K562 (cell line): ENCODE measurements at regions not wholly inside any gene's neighbourhood (a gene's known extent, or its start where the extent isn't known, plus 50 kb on each side); places are given as distances from the start of the nearest gene placed in this dataset.

Source experiments
- ATAC-seq: fragments of 200-7000 bp; cut with Tn5 transposase; 3 replicates; pipeline ENCODE4 v1.9.1; 2020; ENCODE audit warnings: moderate library complexity
- BruUV-seq: library from RNA; stranded (reverse); fragments of 400-500 nt; replicated peaks from 2 replicates; lab custom pipeline; 2021; lab: Mats Ljungman, UMichigan
- CTCF ChIA-PET: fragments of 300-600 bp; formaldehyde crosslinking; extraction: SDS; loops from one replicate; lab custom pipeline; 2021; ENCODE audit warnings: low intra/inter-chr PET ratio; lab: Yijun Ruan, JAX
- POLR2A ChIA-PET: fragments of 300-600, 350-650 bp; sonication (Branson Sonifier 250); formaldehyde crosslinking; extraction: SDS; loops from one replicate; lab custom pipeline; 2021; ENCODE audit warnings: antibody characterized with exemption, inconsistent platforms; lab: Yijun Ruan, JAX
- DNase-seq, 4 experiments: peaks; one replicate each; pipeline versions ENCODE4 v3.0.0 to v3.0.0-alpha.2; 2011 to 2018; ENCODE audit warnings: low spot score in 3 of 4, mixed read lengths in 3 of 4; ENCODE audit errors: extremely low read depth in 1 of 4
- FAIRE-seq: peaks from 2 replicates; lab custom pipeline; 2011; peaks lifted over from hg19 to GRCh38; lab: Jason Lieb, UNC
- H2AFZ ChIP-seq: 2 replicates; pipeline ENCODE4 v1.6.0; 2011; ENCODE audit warnings: low read depth, low read length, control low read depth, inconsistent platforms
- H3K27ac ChIP-seq: fragments of 200-600 bp; 3 replicates; pipeline ENCODE4 v1.8.0; 2011; ENCODE audit warnings: low read depth, mild to moderate bottlenecking, control low read depth, inconsistent platforms, low read length, moderate library complexity, mixed read lengths; ENCODE audit errors: extremely low read depth
- H3K27me3 ChIP-seq, 2 experiments: fragments of 300-600 bp in 1 of 2; 2 replicates in 1 of 2; 3 replicates in 1 of 2; pipeline versions ENCODE4 v1.6.0 to v1.8.0; 2011; ENCODE audit warnings: inconsistent platforms in 2 of 2, low read length in 2 of 2, mild to moderate bottlenecking in 1 of 2, mixed read lengths in 1 of 2, moderate library complexity in 1 of 2; ENCODE audit not compliant: control insufficient read depth in 2 of 2, insufficient read depth in 2 of 2
- H3K36me3 ChIP-seq: fragments of 300-600 bp; 3 replicates; pipeline ENCODE4 v1.8.0; 2011; ENCODE audit warnings: mild to moderate bottlenecking, low read length, inconsistent platforms; ENCODE audit not compliant: control insufficient read depth, insufficient read depth
- H3K4me1 ChIP-seq, 2 experiments: fragments of 200-600 bp in 1 of 2; replicated peaks in 1 of 2; 2 replicates in 1 of 2; 3 replicates in 1 of 2; pipeline versions ENCODE4 v1.5.1 to v1.8.0; 2011; ENCODE audit warnings: inconsistent platforms in 2 of 2, low read length in 2 of 2, mild to moderate bottlenecking in 1 of 2, mixed read lengths in 1 of 2, moderate library complexity in 1 of 2; ENCODE audit not compliant: control insufficient read depth in 2 of 2, insufficient read depth in 2 of 2
- H3K4me2 ChIP-seq: 2 replicates; pipeline ENCODE4 v1.6.1; 2011; ENCODE audit warnings: low read length, control low read depth, inconsistent platforms, mixed read lengths; ENCODE audit not compliant: insufficient read depth
- H3K4me3 ChIP-seq: fragments of 200-600 bp; sonication (generic), shearing (Covaris generic); 2 replicates; pipeline ENCODE4 v1.5.1; 2016; ENCODE audit warnings: control low read depth, inconsistent platforms
- H3K79me2 ChIP-seq: fragments of 200-600 bp; 3 replicates; pipeline ENCODE4 v1.8.0; 2011; ENCODE audit warnings: low read length, inconsistent platforms; ENCODE audit not compliant: control insufficient read depth, insufficient read depth
- H3K9ac ChIP-seq, 2 experiments: 2 replicates each; pipeline versions ENCODE4 v1.6.0 to v1.6.1; 2011; ENCODE audit warnings: low read depth in 2 of 2, low read length in 2 of 2, control low read depth in 1 of 2, inconsistent platforms in 1 of 2, mild to moderate bottlenecking in 1 of 2, mixed read lengths in 1 of 2; ENCODE audit not compliant: insufficient read depth in 1 of 2
- H3K9me1 ChIP-seq: one replicate; pipeline ENCODE4 v1.6.0; 2011; ENCODE audit warnings: inconsistent platforms, mild to moderate bottlenecking, low read length, moderate library complexity; ENCODE audit not compliant: control insufficient read depth, insufficient read depth
- H3K9me3 ChIP-seq: replicated peaks from 2 replicates; pipeline ENCODE4 v1.5.1; 2011; ENCODE audit warnings: low read depth, low read length, inconsistent platforms; ENCODE audit not compliant: control insufficient read depth, insufficient read depth
- H4K20me1 ChIP-seq: replicated peaks from 2 replicates; pipeline ENCODE4 v1.6.1; 2011; ENCODE audit warnings: low read length, inconsistent platforms, mixed read lengths; ENCODE audit not compliant: control insufficient read depth, insufficient read depth
- E2F6 ChIP-seq, 2 experiments: IDR thresholded peaks; 2 replicates each; pipeline ENCODE4 v1.6.1; 2011; ENCODE audit warnings: borderline replicate concordance in 1 of 2, control low read depth in 1 of 2, low read depth in 1 of 2, low read length in 1 of 2, mild to moderate bottlenecking in 1 of 2, mixed read lengths in 1 of 2, moderate library complexity in 1 of 2; ENCODE audit not compliant: insufficient read depth in 1 of 2, insufficient read length in 1 of 2, poor library complexity in 1 of 2, severe bottlenecking in 1 of 2; ENCODE audit errors: extremely low read depth in 1 of 2
- ESRRA ChIP-seq: fragments of 450-650 bp; IDR thresholded peaks from 2 replicates; pipeline ENCODE4 v1.6.1; 2014; ENCODE audit warnings: low read depth, mild to moderate bottlenecking, moderate library complexity, borderline replicate concordance
- ETV6 ChIP-seq, 3 experiments: fragments of 150-350 bp in 1 of 3; sonication (generic) in 1 of 3; formaldehyde crosslinking in 1 of 3; IDR thresholded peaks; 2 replicates each; pipeline versions ENCODE4 v1.6.1 to v1.8.0; 2014 to 2022; ENCODE audit warnings: borderline replicate concordance in 2 of 3, low read depth in 2 of 3, antibody characterized with exemption in 1 of 3, low read length in 1 of 3, mild to moderate bottlenecking in 1 of 3, missing genetic modification reagents in 1 of 3
- L3MBTL2 ChIP-seq: fragments of 450-650 bp; IDR thresholded peaks from 2 replicates; pipeline ENCODE4 v1.6.1; 2016; ENCODE audit warnings: mild to moderate bottlenecking, moderate library complexity
- MCM2 ChIP-seq: fragments of 450-650 bp; IDR thresholded peaks from 2 replicates; pipeline ENCODE4 v1.6.1; 2017; ENCODE audit warnings: low read depth, mild to moderate bottlenecking
- MTA3 ChIP-seq: fragments of 450-650 bp; formaldehyde crosslinking; IDR thresholded peaks from 2 replicates; pipeline ENCODE4 v1.6.1; 2017; ENCODE audit warnings: mild to moderate bottlenecking, borderline replicate concordance
- MYNN ChIP-seq, 2 experiments: sonication (generic); formaldehyde crosslinking in 1 of 2; IDR thresholded peaks; 2 replicates each; pipeline versions ENCODE4 v1.5.0 to v1.6.1; 2016 to 2020; ENCODE audit warnings: antibody characterized with exemption in 1 of 2, missing genetic modification reagents in 1 of 2
- POLR2AphosphoS5 ChIP-seq: IDR thresholded peaks from 2 replicates; pipeline ENCODE4 v1.6.1; 2011; ENCODE audit warnings: mild to moderate bottlenecking, low read depth, low read length, moderate library complexity; ENCODE audit not compliant: control insufficient read depth, insufficient read depth
- SAFB2 ChIP-seq: fragments of 200-400 bp; formaldehyde crosslinking; IDR thresholded peaks from 2 replicates; pipeline ENCODE4 v1.6.1; 2018; ENCODE audit warnings: borderline replicate concordance, low read length, low read depth, moderate library complexity; ENCODE audit not compliant: severe bottlenecking
- SMC3 ChIP-seq: conservative IDR thresholded peaks from 2 replicates; pipeline ENCODE4 v1.6.1; 2011; ENCODE audit warnings: low read depth, low read length, improper control_type of control experiment; ENCODE audit not compliant: insufficient read depth
- ZC3H11A ChIP-seq: IDR thresholded peaks from 2 replicates; pipeline ENCODE4 v1.6.1; 2012; ENCODE audit warnings: low read depth, low read length, improper control_type of control experiment
- ZNF384 ChIP-seq: IDR thresholded peaks from 2 replicates; pipeline ENCODE4 v1.6.1; 2012; ENCODE audit warnings: low read depth, low read length, improper control_type of control experiment
- ZNF589 ChIP-seq: fragments of 200-800 bp; sonication (Bioruptor generic); IDR thresholded peaks from 2 replicates; pipeline ENCODE4 v1.6.1; 2016; ENCODE audit warnings: low read depth, missing genetic modification characterization, missing compliant biosample characterization
- ZNF778 ChIP-seq: fragments of 450-650 bp; formaldehyde crosslinking; IDR thresholded peaks from 2 replicates; pipeline ENCODE4 v1.4.0; 2020; ENCODE audit warnings: mild to moderate bottlenecking, moderate library complexity
- WGBS: fragments of 100-300 bp; shearing (Covaris generic); methylation state at CpG from one replicate; pipeline ENCODE4 v1.1.6; 2016; ENCODE audit warnings: low coverage, mixed read lengths; ENCODE audit not compliant: insufficient coverage; ENCODE audit errors: missing lambda C conversion rate; 5-methylcytosine and 5-hydroxymethylcytosine counted together
- in situ Hi-C: fragments of 300-500 bp; cut with MboI; formaldehyde crosslinking; loops from 4 replicates; pipeline ENCODE4 v1.15.0; 2018; ENCODE audit warnings: inconsistent platforms, mixed read lengths
- intact Hi-C: fragments of 100-400 bp; cut with micrococcal nuclease; formaldehyde crosslinking; loops from 2 replicates; pipeline ENCODE4 v1.14.2; 2022
- TF ChIP-seq, protein P1 (sequence below): IDR thresholded peaks from 2 replicates; pipeline ENCODE4 v1.6.1; 2011; ENCODE audit warnings: borderline replicate concordance, low read depth, mild to moderate bottlenecking, moderate library complexity, low read length; ENCODE audit not compliant: insufficient read depth, poor library complexity, severe bottlenecking

DNA sequence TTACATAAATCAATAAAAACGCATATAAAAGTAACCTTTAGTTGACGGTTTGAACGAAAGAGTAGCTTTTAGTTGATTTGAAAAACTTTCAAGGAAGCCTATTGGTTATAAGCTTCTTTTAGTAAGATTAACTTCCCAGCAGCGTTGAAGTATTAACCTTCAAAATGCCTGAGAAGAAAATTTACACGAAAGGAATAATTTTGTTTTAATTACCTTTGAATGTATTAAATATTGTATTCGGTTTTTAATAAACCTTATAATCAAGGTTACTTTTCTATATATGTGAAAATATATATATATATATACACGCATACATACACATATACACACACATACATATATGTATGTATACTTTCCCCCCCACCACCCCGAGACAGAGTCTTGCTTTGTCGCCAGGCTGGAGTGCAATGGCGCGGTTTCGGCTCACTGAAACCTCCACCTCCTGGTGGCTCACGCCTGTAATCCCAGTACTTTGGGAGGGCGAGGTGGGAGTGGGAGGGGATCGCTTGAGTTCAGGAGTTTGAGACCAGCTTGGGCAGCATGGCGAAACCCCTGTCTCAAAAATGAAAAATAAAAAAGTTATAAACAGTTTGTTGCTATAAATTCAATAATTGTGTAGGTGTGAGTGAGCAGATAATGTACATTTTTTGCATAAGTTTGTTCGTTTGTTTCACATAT, 57.6 kb upstream of the EZH2 start:
- peak overlapping the region; percentile 89 for H3K4me2 ChIP-seq
- peak overlapping the region; percentile 91 for H3K27ac ChIP-seq
- H3K27me3 ChIP-seq: no peaks in the 10 kb centered on the region
- H3K36me3 ChIP-seq: no peaks in the 10 kb centered on the region
- intact Hi-C loops: loop anchor here (1.0 to 5.0 kb wide), 6 partner anchors 22 to 241 kb away; partner anchors contain the start of gene EZH2
- CTCF ChIA-PET: interaction anchor here (0.6 kb wide), 2 partner anchors 120 to 391 kb away, joined by 3 to 4 read pairs; no protein-coding TSS in a partner anchor
- WGBS: under 1% methylated on average over 17 of the region's 17 CpGs
- no TSS peak for BruUV-seq
- no peaks in the 10 kb centered on the region for H3K9me1 ChIP-seq
- H3K4me3 ChIP-seq: peak overlapping the region; percentile 71
- peaks cover 4 to 6% of the 10 kb centered on the region in 2 experiments; a peak in 2 of 5 replicates for H3K4me1 ChIP-seq
- H3K9me3 ChIP-seq: no peaks in the 10 kb centered on the region
- no peaks in the 10 kb centered on the region for H4K20me1 ChIP-seq
- DNase-seq (peak; percentile 64 to 97 (median 74)), ATAC-seq (peak; percentile 89), FAIRE-seq (peak; percentile 89)
- H3K79me2 ChIP-seq: peaks cover 20% of the 10 kb centered on the region
- H3K9ac ChIP-seq: peak overlapping the region; percentile 62 to 91; a peak in 3 of 4 replicates
- peak overlapping the region; percentile 93 for H2AFZ ChIP-seq
- in situ Hi-C loops: no loop called here
- POLR2A ChIA-PET: interaction anchor here (0.5 to 2.0 kb wide), 25 partner anchors 8 to 474 kb away, joined by 3 to 16 read pairs (median 4); partner anchors contain the start of gene EZH2
- 0 out of 2 replicates have a peak, but pooled peaks have one; percentile 15 for TF ChIP-seq MYNN (IDR thresholded peaks at IDR 0.05)
- TF ChIP-seq MYNN (CRISPR knock-in tag; IDR thresholded peaks at IDR 0.05): no peak
- TF ChIP-seq MTA3: peak; percentile 36; the same call in 1 of the 2 replicates
- TF ChIP-seq ESRRA: 0 out of 2 replicates have a peak, but pooled peaks have one; percentile 1
- TF ChIP-seq ZNF589 (CRISPR knock-in tag): no peak; the same call in 1 of the 2 replicates
- peak; percentile 71 for TF ChIP-seq SMC3
- TF ChIP-seq, protein P1, sequence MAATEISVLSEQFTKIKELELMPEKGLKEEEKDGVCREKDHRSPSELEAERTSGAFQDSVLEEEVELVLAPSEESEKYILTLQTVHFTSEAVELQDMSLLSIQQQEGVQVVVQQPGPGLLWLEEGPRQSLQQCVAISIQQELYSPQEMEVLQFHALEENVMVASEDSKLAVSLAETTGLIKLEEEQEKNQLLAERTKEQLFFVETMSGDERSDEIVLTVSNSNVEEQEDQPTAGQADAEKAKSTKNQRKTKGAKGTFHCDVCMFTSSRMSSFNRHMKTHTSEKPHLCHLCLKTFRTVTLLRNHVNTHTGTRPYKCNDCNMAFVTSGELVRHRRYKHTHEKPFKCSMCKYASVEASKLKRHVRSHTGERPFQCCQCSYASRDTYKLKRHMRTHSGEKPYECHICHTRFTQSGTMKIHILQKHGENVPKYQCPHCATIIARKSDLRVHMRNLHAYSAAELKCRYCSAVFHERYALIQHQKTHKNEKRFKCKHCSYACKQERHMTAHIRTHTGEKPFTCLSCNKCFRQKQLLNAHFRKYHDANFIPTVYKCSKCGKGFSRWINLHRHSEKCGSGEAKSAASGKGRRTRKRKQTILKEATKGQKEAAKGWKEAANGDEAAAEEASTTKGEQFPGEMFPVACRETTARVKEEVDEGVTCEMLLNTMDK: peak; percentile 87
- TF ChIP-seq ZNF778 (CRISPR knock-in tag): no peak
- TF ChIP-seq MCM2: no peak
- TF ChIP-seq ZNF384: 0 out of 2 replicates have a peak, but pooled peaks have one; percentile 52
- peak; percentile 56; the same call in 1 of the 2 replicates for TF ChIP-seq POLR2AphosphoS5
- no peak for TF ChIP-seq SAFB2
- TF ChIP-seq ZC3H11A: 0 out of 2 replicates have a peak, but pooled peaks have one; percentile 74
- no peak for TF ChIP-seq ETV6 (IDR thresholded peaks at IDR 0.05; ENCODE audit: borderline replicate concordance in 1 of 2, low read depth in 2 of 2, low read length in 1 of 2)
- no peak for TF ChIP-seq ETV6 (CRISPR knock-in tag; IDR thresholded peaks at IDR 0.05; ENCODE audit: borderline replicate concordance)
- 0 out of 2 replicates have a peak, but pooled peaks have one; percentile 10 for TF ChIP-seq L3MBTL2
- TF ChIP-seq E2F6 (IDR thresholded peaks at IDR 0.05; ENCODE audit: borderline replicate concordance in 1 of 2, extremely low read depth in 1 of 2, insufficient read depth in 1 of 2, insufficient read length in 1 of 2, low read depth in 1 of 2, low read length in 1 of 2, poor library complexity in 1 of 2, severe bottlenecking in 1 of 2): peak in 1 of 2 experiments; percentile 47
